GM23338 (cell line): ENCODE measurements at regions not wholly inside any gene's neighbourhood (a gene's known extent, or its start where the extent isn't known, plus 50 kb on each side); places are given as distances from the start of the nearest gene placed in this dataset.

Experiments
- EZH2phosphoT487 ChIP-seq: fragments of 200-600 bp; sonication (generic); IDR thresholded peaks from one replicate; pipeline ENCODE4 v1.8.1; 2018; ENCODE audit warnings: antibody characterized with exemption; ENCODE audit not compliant: unreplicated experiment
- NANOG ChIP-seq: IDR thresholded peaks from 2 replicates; pipeline ENCODE4 v1.6.1; 2016; ENCODE audit warnings: antibody characterized with exemption, borderline replicate concordance
- POLR2AphosphoS5 ChIP-seq: IDR thresholded peaks from 2 replicates; pipeline ENCODE4 v1.6.1; 2016; ENCODE audit warnings: antibody characterized with exemption, low read depth
- TF ChIP-seq, protein P1 (sequence below), 2 experiments: fragments of 200-600 bp in 1 of 2; sonication (generic) in 1 of 2; conservative IDR thresholded peaks; 2 replicates each; pipeline versions ENCODE4 v1.5.1 to v1.6.1; 2016 to 2017; ENCODE audit warnings: antibody characterized with exemption in 2 of 2, low read depth in 2 of 2, mild to moderate bottlenecking in 2 of 2, moderate library complexity in 1 of 2

DNA sequence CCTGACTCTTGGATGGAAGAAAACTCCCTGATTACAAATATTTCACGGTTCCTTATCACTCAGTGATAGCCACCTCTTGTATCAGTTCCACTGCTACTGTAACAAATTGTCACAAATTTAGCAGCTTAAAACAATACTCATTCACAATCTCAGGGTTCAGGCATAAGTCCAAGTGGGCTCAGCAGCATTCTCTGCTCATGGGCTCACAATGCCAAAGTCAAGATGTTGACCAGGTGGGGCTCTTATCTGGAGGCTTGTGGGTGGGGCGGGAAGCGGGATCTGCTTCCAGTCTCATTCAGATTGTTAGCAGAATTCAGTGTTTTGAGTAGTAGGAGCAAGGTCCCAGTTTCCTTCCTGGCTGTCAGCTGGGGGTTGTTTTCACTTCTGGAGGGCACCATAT lies 137.3 kb upstream of the FAM78B start:
- TF ChIP-seq, protein P1, sequence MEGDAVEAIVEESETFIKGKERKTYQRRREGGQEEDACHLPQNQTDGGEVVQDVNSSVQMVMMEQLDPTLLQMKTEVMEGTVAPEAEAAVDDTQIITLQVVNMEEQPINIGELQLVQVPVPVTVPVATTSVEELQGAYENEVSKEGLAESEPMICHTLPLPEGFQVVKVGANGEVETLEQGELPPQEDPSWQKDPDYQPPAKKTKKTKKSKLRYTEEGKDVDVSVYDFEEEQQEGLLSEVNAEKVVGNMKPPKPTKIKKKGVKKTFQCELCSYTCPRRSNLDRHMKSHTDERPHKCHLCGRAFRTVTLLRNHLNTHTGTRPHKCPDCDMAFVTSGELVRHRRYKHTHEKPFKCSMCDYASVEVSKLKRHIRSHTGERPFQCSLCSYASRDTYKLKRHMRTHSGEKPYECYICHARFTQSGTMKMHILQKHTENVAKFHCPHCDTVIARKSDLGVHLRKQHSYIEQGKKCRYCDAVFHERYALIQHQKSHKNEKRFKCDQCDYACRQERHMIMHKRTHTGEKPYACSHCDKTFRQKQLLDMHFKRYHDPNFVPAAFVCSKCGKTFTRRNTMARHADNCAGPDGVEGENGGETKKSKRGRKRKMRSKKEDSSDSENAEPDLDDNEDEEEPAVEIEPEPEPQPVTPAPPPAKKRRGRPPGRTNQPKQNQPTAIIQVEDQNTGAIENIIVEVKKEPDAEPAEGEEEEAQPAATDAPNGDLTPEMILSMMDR (conservative IDR thresholded peaks at IDR 0.05; ENCODE audit: low read depth in 2 of 2), result no peak
- TF ChIP-seq POLR2AphosphoS5 (no peak), EZH2phosphoT487 (no peak), NANOG (no peak)
